ENCODE measurements at regions not wholly inside any gene's neighbourhood (a gene's known extent, or its start where the extent isn't known, plus 50 kb on each side); places are given as distances from the start of the nearest gene placed in this dataset.
A peak's percentile ranks its signal among the peaks of the same experiment; 100 is the strongest.

DNA sequence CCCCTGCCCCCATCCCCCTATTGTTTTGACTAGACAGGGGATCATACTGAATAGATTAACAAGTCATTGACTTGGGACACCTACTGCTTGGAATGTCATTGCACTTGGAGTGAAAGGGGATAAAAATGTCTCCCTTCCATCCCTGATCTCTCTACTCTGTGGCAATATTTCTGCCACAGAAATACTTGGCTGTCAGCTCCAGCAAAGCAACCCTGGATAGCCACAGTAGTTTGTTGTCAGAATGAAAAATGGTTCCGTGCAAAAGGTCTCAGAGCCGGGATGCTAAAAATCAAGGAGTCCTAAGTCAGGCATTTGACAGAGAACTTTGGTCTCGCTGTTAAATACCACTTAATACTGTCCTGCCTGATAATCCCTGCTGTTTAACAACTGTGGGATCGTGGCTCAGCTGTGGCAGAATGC lies 722.0 kb upstream of the SOX9 start:
- Mint-ChIP-seq H3K36me3 (ENCODE audit: low read depth) (no peaks in the 10 kb centered on the region), H3K4me3 (no peak overlapping the region), H3K27ac (peak overlapping the region; percentile 65; the same call in 1 of the 2 replicates), H3K9me3 (no peaks in the 10 kb centered on the region; the same call in 2 of the 3 replicates), H3K4me1 (peaks cover 7% of the 10 kb centered on the region), H3K27me3 (ENCODE audit: insufficient read depth, low read depth, poor library complexity) (no peaks in the 10 kb centered on the region)
- Histone ChIP-seq H3K4me1 (ENCODE audit: insufficient read depth) (peaks cover 5% of the 10 kb centered on the region; the same call in 1 of the 2 replicates), H3F3A (replicated peaks; ENCODE audit: low read depth) (no peaks in the 10 kb centered on the region), H3K36me3 (ENCODE audit: insufficient read depth) (no peaks in the 10 kb centered on the region), H3K9me2 (ENCODE audit: insufficient read depth) (peaks cover 4% of the 10 kb centered on the region; the same call in 1 of the 2 replicates), H2AFZ (no peak overlapping the region; the same call in 1 of the 2 replicates), H4K20me1 (replicated peaks; ENCODE audit: insufficient read depth) (no peaks in the 10 kb centered on the region), H3K27me3 (ENCODE audit: insufficient read depth) (no peaks in the 10 kb centered on the region), H3K4me3 (no peak overlapping the region), H3K79me2 (replicated peaks; ENCODE audit: insufficient read depth) (no peaks in the 10 kb centered on the region), H3K27ac (ENCODE audit: low read depth) (no peak overlapping the region), H3K4me2 (0 out of 2 replicates have a peak overlapping the region, but pooled peaks have one; percentile 20)
- ATAC-seq, result peak; percentile 49
- peak; percentile 40 for DNase-seq (ENCODE audit: low spot score)
- TF ChIP-seq ETS1 (IDR thresholded peaks at IDR 0.05) (no peak), EZH2 (IDR thresholded peaks at IDR 0.05; ENCODE audit: low read depth, unreplicated experiment) (no peak), NANOG (IDR thresholded peaks at IDR 0.05; ENCODE audit: borderline replicate concordance) (no peak), STAT1 (IDR thresholded peaks at IDR 0.05; ENCODE audit: unreplicated experiment) (no peak), POLR2AphosphoS5 (IDR thresholded peaks at IDR 0.05; ENCODE audit: low read depth) (no peak), EZH2phosphoT487 (IDR thresholded peaks at IDR 0.05; ENCODE audit: unreplicated experiment) (no peak), CREB1 (CRISPR knock-in tag; IDR thresholded peaks at IDR 0.05; ENCODE audit: low read depth) (no peak)

GRCh38 chr17:71399221-71399620 lies 721.6 kb upstream of the SOX9 start:
- H3K36me3 Mint-ChIP-seq (ENCODE audit: low read depth), result no peaks in the 10 kb centered on the region
- Histone ChIP-seq H3K4me2 (0 out of 2 replicates have a peak overlapping the region, but pooled peaks have one; percentile 20), H3K4me3 (no peak overlapping the region), H3K27me3 (ENCODE audit: insufficient read depth) (no peaks in the 10 kb centered on the region), H3K27ac (ENCODE audit: low read depth) (no peak overlapping the region), H2AFZ (no peak overlapping the region), H3K9me2 (ENCODE audit: insufficient read depth) (peaks cover 4% of the 10 kb centered on the region; the same call in 1 of the 2 replicates), H3K79me2 (replicated peaks; ENCODE audit: insufficient read depth) (no peaks in the 10 kb centered on the region), H3F3A (replicated peaks; ENCODE audit: low read depth) (no peaks in the 10 kb centered on the region), H3K4me1 (ENCODE audit: insufficient read depth) (peaks cover 5% of the 10 kb centered on the region; the same call in 1 of the 2 replicates), H3K36me3 (ENCODE audit: insufficient read depth) (no peaks in the 10 kb centered on the region), H4K20me1 (replicated peaks; ENCODE audit: insufficient read depth) (no peaks in the 10 kb centered on the region)
- no peak overlapping the region for H3K27ac Mint-ChIP-seq
- DNase-seq (ENCODE audit: low spot score), result no peak
- no peak overlapping the region for H3K4me3 Mint-ChIP-seq
- H3K4me1 Mint-ChIP-seq, result peaks cover 7% of the 10 kb centered on the region
- no peaks in the 10 kb centered on the region for H3K27me3 Mint-ChIP-seq (ENCODE audit: insufficient read depth, low read depth, poor library complexity)
- no peak for ATAC-seq
- TF ChIP-seq NANOG (IDR thresholded peaks at IDR 0.05; ENCODE audit: borderline replicate concordance) (no peak), ZNF462 (CRISPR knock-in tag; IDR thresholded peaks at IDR 0.05) (no peak), STAT1 (IDR thresholded peaks at IDR 0.05; ENCODE audit: unreplicated experiment) (no peak), EZH2 (IDR thresholded peaks at IDR 0.05; ENCODE audit: low read depth, unreplicated experiment) (no peak), JUNB (IDR thresholded peaks at IDR 0.05; ENCODE audit: unreplicated experiment) (no peak)
- no peaks in the 10 kb centered on the region; the same call in 2 of the 3 replicates for H3K9me3 Mint-ChIP-seq

Data from GM23338 (cell line).